Hepatocyte (in vitro differentiated cells): ENCODE measurements at regions not wholly inside any gene's neighbourhood (a gene's known extent, or its start where the extent isn't known, plus 50 kb on each side); places are given as distances from the start of the nearest gene placed in this dataset.

Source experiments
- EZH2 ChIP-seq: fragments of 200-600 bp; sonication (generic); IDR thresholded peaks from 2 replicates; pipeline ENCODE4 v1.6.1; 2016; ENCODE audit warnings: antibody characterized with exemption, mild to moderate bottlenecking, borderline replicate concordance
- EZH2phosphoT487 ChIP-seq: fragments of 200-600 bp; sonication (generic); IDR thresholded peaks from one replicate; pipeline ENCODE4 v1.6.1; 2018; ENCODE audit warnings: antibody characterized with exemption, mild to moderate bottlenecking, low read depth, moderate library complexity; ENCODE audit not compliant: unreplicated experiment, severe bottlenecking

GRCh38 chr12:118513611-118514010 is 137.3 kb downstream of the SUDS3 start:
- TF ChIP-seq EZH2: no peak
- TF ChIP-seq EZH2phosphoT487: no peak
